ENCODE measurements at regions not wholly inside any gene's neighbourhood (a gene's known extent, or its start where the extent isn't known, plus 50 kb on each side); places are given as distances from the start of the nearest gene placed in this dataset.
"Not testable (repeated sequence)": the region's sequence is repeated elsewhere in the genome, so short reads cannot be mapped to it uniquely, and the experiment has no call there.

DNA sequence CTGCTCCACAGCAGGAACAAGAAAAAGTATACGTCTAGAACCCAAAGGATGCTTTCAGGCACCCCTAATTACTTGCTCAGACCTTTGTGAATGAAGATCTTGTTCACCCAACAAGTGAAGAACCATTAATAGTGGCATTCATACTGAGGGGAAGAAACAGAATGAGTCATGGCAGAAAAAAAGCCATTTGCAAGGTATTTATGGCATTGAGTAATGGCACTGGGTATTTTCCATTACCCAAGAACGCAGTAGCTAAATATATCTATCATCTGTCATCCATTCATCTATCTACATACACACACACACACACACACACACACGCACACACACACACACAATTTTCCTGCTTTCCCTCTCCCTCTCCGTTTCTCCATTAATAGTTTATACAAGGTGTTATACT lies 56.4 kb upstream of the XIRP2 start:
- no peak for DNase-seq

DNA sequence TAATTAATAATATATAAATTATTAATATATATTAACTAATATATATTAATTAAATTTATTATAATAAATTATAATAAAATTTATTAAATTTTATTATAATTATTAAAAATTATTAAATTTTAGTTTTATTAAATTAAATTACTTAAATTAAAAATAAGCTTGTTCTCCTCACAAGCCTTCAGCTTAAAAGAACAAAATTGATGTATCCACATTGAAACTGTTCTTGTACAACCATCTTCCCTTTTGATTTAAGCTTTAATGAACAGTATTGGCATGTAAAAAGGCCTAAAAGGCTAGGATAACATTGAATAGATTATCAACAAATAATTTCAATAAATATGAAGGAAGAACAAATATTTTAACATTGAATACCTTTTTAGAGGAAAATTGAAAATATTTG lies 62.4 kb upstream of the XIRP2 start:
- DNase-seq, result no peak

DNA sequence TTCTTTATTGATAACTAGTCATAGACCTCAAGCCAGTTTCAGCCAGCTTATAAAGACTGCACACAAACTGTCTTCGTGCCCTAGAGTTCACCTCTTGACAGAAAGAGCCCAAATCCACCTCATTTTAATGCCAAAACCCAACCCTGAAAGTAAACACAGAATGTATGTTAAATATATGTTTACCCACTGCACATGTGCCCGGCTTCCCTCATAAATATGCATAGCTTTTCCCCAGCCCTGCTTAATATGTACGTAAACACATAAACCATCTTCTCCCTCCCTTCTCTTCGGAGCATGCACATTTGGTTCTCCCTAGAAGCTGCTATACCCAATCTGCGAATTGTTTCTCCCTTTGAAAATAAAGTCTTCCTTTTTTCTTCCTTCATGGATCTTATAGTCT lies 73.9 kb upstream of the XIRP2 start:
- DNase-seq, result no peak

DNA sequence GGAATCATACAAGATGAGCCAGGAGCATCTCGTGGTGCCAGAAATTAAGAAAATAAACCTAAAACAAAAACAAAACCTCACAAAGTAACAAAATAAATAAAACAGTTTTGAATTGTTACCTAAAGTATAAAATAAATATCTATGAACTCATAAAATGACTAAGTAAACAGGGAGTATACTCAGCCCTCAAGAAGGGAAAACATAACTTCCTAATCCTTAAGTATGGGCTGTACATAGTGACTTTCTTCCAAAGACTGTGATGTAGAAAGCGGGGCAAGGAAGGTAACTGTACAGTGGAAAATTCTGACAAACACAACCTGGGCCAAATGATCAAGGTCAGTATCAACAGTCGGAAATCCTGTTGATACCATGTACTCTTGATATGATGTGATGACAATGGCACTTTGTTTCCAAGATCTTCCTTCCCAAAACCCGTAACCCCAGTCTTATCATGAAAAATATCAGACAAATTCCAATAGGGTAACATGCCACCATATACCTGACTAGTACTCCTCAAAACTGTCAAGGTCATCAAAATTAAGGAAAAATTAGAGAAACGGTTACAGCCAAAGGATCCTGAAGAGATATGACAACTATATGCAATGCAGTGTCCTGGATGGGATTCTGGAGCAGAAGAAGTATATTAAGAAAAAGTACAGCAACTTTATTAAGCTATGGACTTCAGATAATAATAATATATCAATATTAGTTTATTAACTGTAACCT lies 76.0 kb upstream of the XIRP2 start:
- DNase-seq, result no peak

DNA sequence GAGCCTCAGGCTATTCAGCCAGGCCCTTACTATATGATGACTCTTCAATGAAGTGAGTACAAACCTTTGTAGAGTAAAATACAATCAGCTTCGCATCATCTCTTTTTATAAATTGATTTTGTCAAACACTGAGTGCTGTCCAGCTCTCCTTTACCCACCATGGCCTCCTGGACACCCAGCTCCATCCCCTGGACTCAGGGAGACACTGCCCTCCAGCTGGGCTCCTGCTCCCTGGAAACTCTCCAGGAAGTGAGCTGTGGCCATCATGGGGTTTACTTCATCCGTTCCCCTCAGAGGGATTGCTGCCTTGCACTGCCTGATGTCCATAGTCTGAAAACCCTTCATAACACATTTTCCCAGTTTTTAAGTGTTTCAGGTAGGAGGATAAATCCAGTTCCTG lies 82.5 kb upstream of the XIRP2 start:
- no peak for DNase-seq

DNA sequence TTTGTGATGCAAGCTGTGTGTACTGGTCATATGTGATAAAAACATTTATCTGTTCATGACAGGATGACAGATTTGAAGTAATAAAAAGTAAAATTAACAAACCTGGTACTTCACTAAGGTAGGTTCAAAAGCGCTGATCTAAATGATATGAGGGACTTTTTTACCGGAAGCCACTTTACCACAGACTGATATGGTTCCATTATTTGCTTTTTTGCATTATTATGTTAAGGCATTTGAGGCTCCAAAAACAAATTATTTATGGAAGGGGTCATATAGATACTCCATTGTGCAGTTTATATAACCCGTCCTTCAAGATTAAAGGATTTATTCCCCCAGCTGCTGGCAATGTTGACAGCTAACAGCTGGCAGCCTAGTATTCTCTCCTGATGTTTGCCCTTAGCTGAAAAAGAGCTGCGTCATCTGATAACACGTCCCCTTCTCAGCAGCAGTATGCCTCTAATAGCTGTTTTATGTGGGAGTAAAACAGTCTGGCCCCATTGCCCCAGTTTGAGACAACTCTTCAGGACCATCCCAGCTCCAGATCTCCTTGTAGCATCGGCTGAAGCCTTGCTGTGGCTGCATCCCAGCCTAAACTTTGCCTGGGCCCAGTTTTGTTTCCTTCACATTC lies 84.8 kb upstream of the XIRP2 start:
- no peak for DNase-seq

DNA sequence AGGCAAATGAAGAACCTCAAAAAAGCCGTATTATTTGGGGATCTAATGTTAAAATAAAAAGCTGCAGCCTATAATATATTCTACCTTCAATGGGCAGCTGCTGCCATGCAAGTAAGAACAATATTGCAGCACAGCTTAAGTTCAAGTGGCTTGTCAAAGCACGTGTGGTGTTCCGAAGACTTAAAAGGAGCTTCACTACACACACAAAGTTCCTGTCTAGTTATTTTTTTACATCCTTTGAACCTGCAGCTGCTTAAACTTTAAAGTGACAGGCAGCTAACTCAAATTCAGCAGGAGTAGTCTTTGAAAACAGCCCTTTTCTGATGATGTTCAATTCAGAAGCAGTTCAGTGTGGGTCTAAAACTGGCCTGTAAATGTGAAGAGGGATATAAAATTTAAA lies 85.8 kb upstream of the XIRP2 start:
- no peak for DNase-seq

DNA sequence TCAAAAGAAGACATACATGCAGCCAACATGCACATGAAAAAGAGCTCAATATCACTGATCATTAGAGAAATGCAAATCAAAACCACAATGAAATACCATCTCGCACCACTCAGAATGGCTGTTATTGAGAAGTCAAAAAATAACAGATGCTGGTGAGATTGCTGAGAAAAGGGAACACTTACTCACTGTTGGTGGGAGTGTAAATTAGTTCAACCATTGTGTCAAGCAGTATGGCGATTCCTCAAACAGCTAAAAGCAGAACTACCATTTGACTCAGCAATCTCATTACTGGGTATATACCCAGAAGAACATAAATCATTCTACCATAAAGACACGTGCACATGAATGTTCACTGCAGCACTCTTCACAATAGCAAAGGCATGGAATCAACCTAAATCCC lies 95.5 kb upstream of the XIRP2 start:
- DNase-seq, result no peak

DNA sequence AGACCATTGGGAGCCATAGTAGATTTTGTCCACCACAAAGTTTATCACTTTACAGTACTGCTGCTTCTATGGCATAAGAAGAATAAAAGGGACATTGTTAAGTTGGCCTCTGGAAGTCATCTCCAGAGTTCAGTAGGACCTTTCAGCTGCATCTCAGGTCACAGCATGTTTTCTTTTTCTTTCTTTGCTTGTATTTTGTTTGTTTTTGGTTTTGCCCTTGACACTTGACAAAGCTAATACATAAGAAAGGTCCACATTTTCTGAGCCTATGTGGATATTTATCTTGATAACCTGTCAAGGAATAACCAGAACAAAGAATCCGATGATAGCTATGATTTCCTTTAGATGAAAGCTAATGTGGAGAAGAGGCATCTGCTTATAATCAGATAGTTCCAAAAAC lies 101.6 kb upstream of the XIRP2 start:
- DNase-seq, result no peak

DNA sequence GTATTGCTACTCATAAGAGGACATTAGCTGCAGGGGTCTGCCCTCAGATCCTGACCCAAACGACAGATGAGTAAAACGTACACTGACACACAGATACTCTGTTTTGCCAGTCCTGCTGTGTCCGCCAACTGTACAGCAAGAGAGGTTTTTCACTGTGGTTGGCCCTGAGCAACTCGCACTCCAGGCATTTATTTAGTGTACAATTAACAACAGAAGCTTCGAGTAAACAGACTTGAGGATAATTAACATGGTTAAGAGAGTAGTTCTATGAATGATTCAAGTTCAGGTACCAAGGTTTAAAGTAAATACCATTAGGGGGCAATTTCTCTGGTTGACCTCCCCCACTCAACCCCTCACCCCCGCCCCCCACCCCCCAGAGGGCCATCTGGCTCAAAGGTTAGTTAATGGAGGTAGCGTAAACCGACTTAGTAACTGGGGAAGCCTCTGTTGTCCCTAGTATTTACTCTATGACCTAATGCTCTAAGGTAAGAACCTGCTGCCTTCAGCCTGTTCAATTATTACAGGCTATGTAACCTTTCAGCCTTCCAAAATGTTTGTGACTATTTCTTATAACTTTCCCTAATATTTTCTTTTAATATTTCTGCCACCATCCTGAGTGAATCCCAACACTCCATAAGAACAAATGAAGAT lies 103.9 kb upstream of the XIRP2 start:
- no peak for DNase-seq

DNA sequence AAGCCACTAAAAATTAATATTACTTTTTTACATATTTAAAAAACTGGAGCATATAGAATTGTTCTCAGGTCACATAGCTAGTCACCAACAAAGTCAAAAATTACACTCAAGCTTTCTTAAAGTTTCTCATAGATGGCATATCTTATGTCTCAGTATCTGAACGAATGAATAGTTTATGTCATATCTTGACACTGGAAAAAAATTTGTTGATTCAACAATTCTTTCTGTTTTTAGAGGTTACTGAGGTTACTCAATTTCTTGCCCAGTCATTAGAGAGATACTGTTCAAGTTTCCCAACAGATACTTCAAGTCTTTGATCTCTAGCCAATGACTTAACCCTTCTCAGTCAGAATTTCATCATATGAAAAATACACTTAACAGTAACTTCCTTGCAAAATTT lies 113.1 kb upstream of the XIRP2 start:
- no peak for DNase-seq

DNA sequence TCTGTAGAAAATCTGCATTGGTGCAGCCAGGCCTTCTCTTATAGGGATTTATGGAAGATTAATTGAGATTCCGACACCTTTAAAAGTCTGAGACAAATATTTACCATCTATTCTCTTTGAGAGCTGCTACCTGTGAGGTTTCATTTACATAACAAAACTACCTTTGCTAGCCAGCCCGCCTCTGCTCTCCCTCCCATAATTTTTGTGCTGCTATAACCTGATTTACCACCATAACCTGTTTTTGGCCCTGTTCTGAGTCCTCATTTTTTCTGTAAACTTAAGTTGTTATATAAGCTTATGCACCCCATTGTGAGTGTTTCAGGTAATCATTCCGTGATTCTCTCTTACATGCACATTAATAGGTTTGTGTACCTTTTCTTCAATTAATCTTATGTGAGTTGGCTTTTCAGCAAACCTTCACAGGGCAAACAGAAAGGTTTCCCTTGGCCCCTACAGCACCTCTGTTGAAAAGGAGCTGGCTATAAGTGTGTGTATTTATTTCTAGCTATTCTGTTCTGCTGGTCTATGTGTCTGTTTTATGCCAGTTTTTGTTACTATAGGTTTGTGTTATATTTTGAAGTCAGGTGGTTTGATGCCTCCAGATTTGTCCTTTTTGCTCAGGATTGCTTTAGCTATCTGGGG lies 114.9 kb upstream of the XIRP2 start:
- DNase-seq, result no peak

DNA sequence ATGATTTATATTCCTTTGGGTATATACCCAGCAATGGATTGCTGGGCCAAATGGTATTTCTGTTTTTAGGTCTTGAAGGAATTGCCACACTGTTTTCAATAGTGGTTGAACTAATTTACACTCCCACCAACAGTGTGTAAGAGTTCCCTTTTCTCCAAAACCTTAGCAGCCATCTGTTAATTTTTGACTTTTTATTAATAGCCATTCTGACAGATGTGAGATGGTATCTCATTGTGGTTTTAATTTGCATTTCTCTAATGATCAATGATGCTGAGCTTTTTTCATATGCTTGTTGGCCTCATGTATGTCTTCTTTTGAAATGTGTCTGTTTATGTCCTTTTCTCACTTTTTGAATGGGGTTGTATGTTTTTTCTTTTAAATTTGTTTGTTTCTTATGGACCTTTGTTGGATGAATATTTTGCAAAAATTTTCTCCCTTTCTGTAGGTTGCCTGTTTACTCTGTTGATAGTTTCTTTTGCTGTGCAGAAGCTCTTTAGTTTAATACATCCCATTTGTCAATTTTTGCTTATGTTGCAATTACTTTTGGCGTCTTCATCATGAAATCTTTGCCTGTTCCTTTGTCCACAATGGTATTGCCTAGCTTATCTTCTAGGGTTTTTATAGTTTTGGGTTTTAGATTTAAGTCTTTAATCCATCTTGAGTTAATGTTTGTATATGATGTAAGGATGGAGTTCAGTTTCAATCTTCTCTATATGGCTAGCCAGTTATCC lies 119.7 kb upstream of the XIRP2 start:
- DNase-seq, result no peak

DNA sequence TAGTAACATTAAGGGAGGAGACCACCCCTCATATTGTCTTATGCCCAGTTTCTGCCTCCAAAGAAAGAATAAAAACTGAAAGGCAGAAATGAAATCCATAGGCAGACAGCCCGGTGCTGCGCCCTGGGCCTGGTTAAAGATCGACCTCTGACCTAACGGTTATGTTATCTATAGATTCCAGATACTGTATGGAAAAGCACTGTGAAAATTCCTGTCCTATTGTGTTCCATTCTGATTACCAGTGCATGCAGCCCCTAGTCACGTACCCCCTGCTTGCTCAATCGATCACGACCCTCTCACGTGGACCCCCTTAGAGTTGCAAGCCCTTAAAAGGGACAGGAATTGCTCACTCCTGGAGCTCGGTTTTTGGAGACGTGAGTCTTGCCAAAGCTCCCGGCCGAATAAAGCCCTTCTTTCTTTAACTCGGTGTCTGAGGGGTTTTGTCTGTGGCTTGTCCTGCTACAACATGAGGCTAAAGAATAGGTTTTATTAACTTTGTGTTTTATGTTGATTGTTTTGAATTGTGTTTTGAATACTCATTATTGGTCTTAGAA lies 121.4 kb upstream of the XIRP2 start:
- not testable (repeated sequence) for DNase-seq

DNA sequence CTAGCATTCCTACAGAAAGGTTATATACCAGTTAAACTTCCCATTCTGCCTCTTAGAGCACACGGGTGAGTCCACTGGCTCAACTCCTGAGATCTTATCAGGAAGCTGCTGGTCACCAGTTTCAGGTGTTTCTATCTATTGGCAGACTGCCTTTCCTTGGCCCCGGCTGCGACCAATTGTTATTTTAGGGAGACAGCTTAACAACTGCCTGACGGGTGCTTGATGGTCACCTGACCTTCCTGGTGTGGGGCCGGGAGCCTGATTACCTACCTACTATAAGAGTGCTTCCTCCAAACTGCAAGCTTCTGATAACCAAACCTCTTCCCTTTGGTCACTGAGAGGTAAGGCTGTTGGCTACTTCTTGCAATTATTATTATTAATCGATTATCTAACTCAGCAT lies 122.1 kb upstream of the XIRP2 start:
- DNase-seq, result no peak

DNA sequence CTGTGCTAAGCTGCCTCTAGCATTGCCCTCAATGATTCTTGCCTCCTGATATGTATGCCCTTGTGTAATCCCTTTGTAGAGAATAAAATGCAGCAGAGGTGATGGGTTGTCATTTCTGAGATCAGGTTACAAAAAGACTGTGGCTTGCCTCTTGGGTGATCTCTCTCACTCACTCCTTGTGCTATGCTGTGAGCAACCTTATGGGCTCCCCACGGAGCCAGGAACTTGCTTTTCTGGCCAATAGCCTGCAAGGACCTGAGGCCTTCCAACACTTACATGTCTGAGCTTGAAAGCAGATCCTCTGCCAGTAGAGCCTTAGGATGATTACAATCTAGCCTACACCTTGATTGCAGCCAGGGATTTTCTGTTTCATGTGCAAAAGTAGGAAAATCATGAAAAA lies 123.1 kb upstream of the XIRP2 start:
- no peak for DNase-seq

DNA sequence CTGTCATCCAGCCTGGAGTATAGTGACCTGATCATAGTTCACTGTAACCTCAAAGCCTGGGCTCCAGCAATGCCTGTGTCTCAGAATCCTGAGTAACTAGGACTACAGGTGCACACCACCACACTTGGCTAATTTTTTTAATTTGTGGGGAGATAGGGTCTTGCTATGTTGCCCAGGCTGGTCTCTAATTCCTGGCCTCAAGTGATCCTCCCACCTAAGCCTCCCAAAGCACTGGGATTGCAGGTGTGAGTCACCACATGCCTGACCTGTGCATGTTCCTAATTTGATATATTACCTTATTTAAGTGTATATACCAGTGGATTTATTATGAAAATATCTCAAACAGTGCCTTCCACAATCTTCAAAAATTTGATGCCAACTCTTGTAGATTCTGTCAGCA lies 123.6 kb upstream of the XIRP2 start:
- DNase-seq, result no peak

DNA sequence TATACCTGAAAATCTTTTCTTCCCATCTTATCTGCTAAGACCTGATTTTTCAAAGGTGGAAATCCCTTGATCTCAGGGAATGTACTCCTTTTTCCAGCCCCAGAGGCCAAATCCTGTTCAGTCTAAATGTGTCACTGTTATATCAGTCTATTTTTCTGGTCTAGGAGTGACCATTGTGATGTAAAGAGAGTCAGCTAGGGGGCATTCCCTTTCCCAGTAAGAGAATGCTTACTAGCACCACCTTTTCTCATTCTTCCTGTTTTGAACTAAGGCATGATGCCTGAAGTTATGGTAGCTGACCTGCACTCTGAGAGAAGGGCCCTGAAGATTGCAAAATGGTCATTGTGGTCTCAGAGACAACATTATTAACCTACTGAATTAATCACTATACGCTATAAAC lies 124.1 kb upstream of the XIRP2 start:
- DNase-seq, result no peak

DNA sequence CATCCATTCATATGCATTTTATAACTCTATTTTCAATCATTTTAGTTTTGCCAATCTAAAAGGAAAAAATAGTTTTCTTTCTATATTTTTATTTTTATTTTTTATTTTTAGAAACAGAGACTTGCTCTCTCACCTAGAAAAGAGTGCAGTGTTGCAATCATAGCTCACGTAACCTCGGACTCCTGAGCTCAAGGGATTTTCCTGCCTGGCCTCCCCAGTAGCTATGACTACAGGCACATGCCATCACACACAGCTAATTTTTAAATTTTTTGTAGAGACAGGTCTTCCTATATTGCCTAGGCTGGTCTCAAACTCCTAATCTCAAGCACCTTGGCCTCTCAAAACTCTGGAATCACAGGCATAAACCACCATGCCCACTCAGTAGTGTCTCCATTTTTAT lies 125.5 kb upstream of the XIRP2 start:
- no peak for DNase-seq

DNA sequence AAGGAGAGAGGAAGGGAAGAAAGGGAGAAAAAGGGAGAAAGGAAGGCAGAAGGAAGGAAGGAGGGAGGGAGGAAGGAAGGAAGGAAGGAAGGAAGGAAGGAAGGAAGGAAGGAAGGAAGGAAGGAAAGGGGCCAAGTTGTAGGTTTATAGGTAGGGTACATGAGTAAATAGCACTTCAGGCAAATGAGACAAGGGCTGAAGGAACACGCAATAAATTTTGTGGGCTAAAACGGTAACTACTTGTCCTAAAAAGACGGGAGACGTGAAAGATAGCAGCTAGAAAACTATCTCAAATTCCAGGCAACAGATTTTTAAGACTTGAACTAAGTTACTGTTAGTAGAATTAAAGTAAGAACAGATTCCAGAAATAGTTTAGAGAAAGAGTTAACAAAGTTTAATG lies 129.3 kb upstream of the XIRP2 start:
- no peak for DNase-seq

DNA sequence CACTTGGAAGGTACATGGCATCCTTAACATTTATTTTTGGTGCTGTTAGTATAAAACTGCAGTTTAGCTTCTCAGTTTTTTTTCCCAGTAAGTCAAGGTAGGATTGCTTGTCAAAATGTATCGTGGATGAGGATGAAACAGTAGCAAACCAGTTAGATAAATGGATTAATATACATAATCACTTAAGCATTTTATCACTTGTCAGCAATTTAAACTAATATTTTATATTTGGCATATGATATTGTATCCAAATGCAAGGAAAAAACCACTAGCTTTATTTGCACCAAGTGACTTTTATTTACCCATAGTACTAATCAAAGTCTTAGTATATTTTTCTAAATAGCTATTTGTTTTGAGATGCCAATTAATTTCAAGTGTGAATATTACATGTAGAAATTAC lies 137.7 kb upstream of the XIRP2 start:
- no peak for DNase-seq

DNA sequence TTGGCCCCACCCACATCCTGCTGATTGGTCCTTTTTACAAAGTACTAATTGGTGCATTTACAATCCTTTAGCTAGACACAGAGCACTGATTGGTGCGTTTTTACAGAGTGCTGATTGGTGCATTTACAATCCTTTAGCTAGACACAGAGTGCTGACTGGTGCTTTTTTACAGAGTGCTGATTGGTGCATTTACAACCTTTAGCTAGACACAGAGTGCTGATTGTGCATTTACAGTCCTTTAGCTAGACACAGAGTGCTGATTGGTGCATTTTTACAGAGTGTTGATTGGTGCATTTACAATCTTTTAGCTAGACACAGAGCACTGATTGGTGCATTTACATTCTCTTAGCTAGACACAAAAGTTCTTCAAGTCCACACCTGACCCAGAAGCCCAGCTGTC lies 144.2 kb upstream of the XIRP2 start:
- not testable (repeated sequence) for DNase-seq

DNA sequence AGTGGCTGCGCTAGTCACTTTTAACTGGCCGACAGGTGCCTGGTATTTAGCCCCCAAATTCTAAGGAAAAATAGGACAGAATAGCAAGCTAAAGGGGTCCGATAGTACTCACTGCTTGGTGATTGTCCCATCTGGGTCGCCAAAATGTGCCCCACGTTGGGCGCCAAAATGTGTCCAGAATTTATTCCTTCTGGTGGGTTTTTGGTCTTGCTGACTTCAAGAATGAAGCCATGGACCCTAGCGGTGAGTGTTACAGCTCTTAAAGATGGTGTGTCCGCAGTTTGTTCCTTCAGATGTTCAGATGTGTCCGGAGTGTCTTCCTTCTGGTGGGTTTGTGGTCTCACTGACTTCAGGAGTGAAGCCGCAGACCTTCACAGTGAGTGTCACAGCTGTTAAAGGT lies 144.8 kb upstream of the XIRP2 start:
- peak; percentile 2 for DNase-seq

Measured in retina (tissue), 1 donor.